ENCODE measurements at regions not wholly inside any gene's neighbourhood (a gene's known extent, or its start where the extent isn't known, plus 50 kb on each side); places are given as distances from the start of the nearest gene placed in this dataset.

DNA sequence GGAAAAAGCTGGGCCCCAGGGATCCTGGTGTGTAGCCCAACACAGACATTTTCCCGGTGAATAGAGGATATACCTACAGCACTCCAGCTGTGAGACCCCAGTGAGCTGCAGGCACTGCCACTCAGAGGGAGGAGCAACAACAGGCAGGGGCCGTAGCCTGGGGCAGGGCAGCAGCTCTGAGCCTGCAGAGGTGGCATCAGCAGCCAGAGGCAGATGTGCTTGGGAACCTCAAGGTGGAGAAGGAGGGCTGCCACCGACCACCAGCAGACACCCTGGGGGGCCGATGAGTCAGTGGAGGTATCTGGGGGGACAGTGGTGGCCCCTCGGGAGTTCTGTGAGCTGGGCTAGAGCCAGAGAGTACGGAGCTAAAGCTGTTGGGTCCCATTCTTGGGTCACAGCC lies 110.2 kb upstream of the GDF10 start:
- TF ChIP-seq, protein P1, sequence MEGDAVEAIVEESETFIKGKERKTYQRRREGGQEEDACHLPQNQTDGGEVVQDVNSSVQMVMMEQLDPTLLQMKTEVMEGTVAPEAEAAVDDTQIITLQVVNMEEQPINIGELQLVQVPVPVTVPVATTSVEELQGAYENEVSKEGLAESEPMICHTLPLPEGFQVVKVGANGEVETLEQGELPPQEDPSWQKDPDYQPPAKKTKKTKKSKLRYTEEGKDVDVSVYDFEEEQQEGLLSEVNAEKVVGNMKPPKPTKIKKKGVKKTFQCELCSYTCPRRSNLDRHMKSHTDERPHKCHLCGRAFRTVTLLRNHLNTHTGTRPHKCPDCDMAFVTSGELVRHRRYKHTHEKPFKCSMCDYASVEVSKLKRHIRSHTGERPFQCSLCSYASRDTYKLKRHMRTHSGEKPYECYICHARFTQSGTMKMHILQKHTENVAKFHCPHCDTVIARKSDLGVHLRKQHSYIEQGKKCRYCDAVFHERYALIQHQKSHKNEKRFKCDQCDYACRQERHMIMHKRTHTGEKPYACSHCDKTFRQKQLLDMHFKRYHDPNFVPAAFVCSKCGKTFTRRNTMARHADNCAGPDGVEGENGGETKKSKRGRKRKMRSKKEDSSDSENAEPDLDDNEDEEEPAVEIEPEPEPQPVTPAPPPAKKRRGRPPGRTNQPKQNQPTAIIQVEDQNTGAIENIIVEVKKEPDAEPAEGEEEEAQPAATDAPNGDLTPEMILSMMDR (IDR thresholded peaks at IDR 0.05), result no peak
- TF ChIP-seq POLR2AphosphoS5 (IDR thresholded peaks at IDR 0.05), result no peak
